AG20443 (cell line): ENCODE measurements at regions not wholly inside any gene's neighbourhood (a gene's known extent, or its start where the extent isn't known, plus 50 kb on each side); places are given as distances from the start of the nearest gene placed in this dataset.

Source experiments
- DNase-seq: peaks from one replicate; pipeline ENCODE4 v3.0.0; 2012; ENCODE audit warnings: low spot score, mixed read lengths

- no peak for DNase-seq
Measured at GRCh38 chr12:77401770-77402081, 336.4 kb upstream of the E2F7 start.

- no peak for DNase-seq
Measured at GRCh38 chr12:77401064-77401769, 335.8 kb upstream of the E2F7 start.

- no peak for DNase-seq
Measured at GRCh38 chr12:77392467-77393088, 327.2 kb upstream of the E2F7 start.

- DNase-seq = no peak
Measured at GRCh38 chr12:77388445-77389265, 323.3 kb upstream of the E2F7 start.

GRCh38 chr12:77387671-77388070 is 322.3 kb upstream of the E2F7 start:
- no peak for DNase-seq

- no peak for DNase-seq
Measured at GRCh38 chr12:77387214-77387613, 321.8 kb upstream of the E2F7 start.

GRCh38 chr12:77384941-77385340 is 319.6 kb upstream of the E2F7 start:
- no peak for DNase-seq

- DNase-seq = no peak
Measured at GRCh38 chr12:77382096-77382742, 316.9 kb upstream of the E2F7 start.

GRCh38 chr12:77377622-77378021 is 312.3 kb upstream of the E2F7 start:
- no peak for DNase-seq

- DNase-seq = peak; percentile 73
Measured at GRCh38 chr12:77377116-77377515, 311.7 kb upstream of the E2F7 start.

GRCh38 chr12:77374673-77375072 is 309.3 kb upstream of the E2F7 start:
- DNase-seq = no peak

GRCh38 chr12:77372494-77372893 is 307.1 kb upstream of the E2F7 start:
- no peak for DNase-seq

- DNase-seq = no peak
Measured at GRCh38 chr12:77372026-77372425, 306.7 kb upstream of the E2F7 start.

- DNase-seq = no peak
Measured at GRCh38 chr12:77368379-77368778, 303.0 kb upstream of the E2F7 start.

GRCh38 chr12:77366616-77367015 is 301.2 kb upstream of the E2F7 start:
- no peak for DNase-seq

- no peak for DNase-seq
Measured at GRCh38 chr12:77364400-77364799, 299.0 kb upstream of the E2F7 start.

- no peak for DNase-seq
Measured at GRCh38 chr12:77362509-77363210, 297.3 kb upstream of the E2F7 start.

GRCh38 chr12:77357655-77358054 is 292.3 kb upstream of the E2F7 start:
- DNase-seq = no peak

GRCh38 chr12:77354766-77355362 is 289.5 kb upstream of the E2F7 start:
- DNase-seq = no peak

GRCh38 chr12:77352946-77353345 is 287.6 kb upstream of the E2F7 start:
- DNase-seq = no peak

GRCh38 chr12:77351860-77352259 is 286.5 kb upstream of the E2F7 start:
- DNase-seq = no peak
